ENCODE measurements at regions not wholly inside any gene's neighbourhood (a gene's known extent, or its start where the extent isn't known, plus 50 kb on each side); places are given as distances from the start of the nearest gene placed in this dataset.

DNA sequence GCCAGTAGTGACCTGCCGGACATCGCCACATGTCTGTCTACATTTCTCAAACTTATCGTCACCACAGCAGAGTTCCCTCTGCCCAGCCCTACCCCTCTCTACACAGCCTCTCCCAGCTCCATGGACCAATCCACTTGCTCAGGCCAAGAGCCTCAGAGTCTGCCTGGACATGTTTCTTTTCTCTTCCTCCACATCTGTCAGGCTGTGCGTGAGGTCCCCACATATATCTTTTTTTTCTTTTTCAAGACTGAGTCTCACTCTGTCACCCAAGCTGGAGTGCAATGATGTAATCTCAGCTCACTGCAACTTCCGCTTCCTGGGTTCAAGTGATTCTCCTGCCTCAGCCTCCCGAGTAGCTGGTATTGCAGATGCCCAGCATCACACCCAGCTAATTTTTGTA lies 62.7 kb upstream of the GGTA1 start:
- TF ChIP-seq, protein P1, sequence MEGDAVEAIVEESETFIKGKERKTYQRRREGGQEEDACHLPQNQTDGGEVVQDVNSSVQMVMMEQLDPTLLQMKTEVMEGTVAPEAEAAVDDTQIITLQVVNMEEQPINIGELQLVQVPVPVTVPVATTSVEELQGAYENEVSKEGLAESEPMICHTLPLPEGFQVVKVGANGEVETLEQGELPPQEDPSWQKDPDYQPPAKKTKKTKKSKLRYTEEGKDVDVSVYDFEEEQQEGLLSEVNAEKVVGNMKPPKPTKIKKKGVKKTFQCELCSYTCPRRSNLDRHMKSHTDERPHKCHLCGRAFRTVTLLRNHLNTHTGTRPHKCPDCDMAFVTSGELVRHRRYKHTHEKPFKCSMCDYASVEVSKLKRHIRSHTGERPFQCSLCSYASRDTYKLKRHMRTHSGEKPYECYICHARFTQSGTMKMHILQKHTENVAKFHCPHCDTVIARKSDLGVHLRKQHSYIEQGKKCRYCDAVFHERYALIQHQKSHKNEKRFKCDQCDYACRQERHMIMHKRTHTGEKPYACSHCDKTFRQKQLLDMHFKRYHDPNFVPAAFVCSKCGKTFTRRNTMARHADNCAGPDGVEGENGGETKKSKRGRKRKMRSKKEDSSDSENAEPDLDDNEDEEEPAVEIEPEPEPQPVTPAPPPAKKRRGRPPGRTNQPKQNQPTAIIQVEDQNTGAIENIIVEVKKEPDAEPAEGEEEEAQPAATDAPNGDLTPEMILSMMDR (IDR thresholded peaks at IDR 0.05), result no peak
- TF ChIP-seq POLR2A (IDR thresholded peaks at IDR 0.05) (no peak), EP300 (IDR thresholded peaks at IDR 0.05) (no peak)

All from sigmoid colon (tissue), 4 donors.